ENCODE measurements at regions not wholly inside any gene's neighbourhood (a gene's known extent, or its start where the extent isn't known, plus 50 kb on each side); places are given as distances from the start of the nearest gene placed in this dataset.

GRCh38 chr1:102097451-102097850 is 100.7 kb upstream of the OLFM3 start:
- Histone ChIP-seq H2BK20ac (ENCODE audit: low read depth, low read length) (no peak overlapping the region), H3K9me3 (ENCODE audit: control insufficient read depth, insufficient read depth, low read length) (peaks cover 1% of the 10 kb centered on the region), H3K79me1 (ENCODE audit: low read depth in 1 of 2, low read length in 2 of 2) (no peaks in the 10 kb centered on the region), H3K4me3 (ENCODE audit: insufficient read depth, low read depth, low read length) (no peak overlapping the region), H4K91ac (ENCODE audit: insufficient read depth, low read depth, low read length) (no peak overlapping the region), H3K14ac (replicated peaks; ENCODE audit: low read depth, low read length) (no peak overlapping the region), H4K20me1 (ENCODE audit: insufficient read depth, low read length) (no peaks in the 10 kb centered on the region), H4K8ac (ENCODE audit: low read depth in 2 of 2, low read length in 2 of 2) (no peak overlapping the region), H2BK5ac (ENCODE audit: low read depth, low read length, poor library complexity, severe bottlenecking) (no peak overlapping the region), H3K9me1 (ENCODE audit: insufficient read depth, low read length) (no peaks in the 10 kb centered on the region), H3K4me2 (ENCODE audit: low read depth, low read length) (no peak overlapping the region), H3K27ac (ENCODE audit: insufficient read depth, low read length) (no peak overlapping the region), H3K23ac (ENCODE audit: low read depth, low read length) (no peak overlapping the region), H2AFZ (replicated peaks; ENCODE audit: low read length, poor library complexity) (no peak overlapping the region), H3K4ac (ENCODE audit: low read depth, low read length) (no peak overlapping the region), H3K27me3 (ENCODE audit: control insufficient read depth, insufficient read depth, low read length) (no peaks in the 10 kb centered on the region), H3K56ac (ENCODE audit: extremely low read depth, insufficient read depth, low read length) (no peak overlapping the region), H3K4me1 (ENCODE audit: control insufficient read depth, insufficient read depth, low read length) (no peaks in the 10 kb centered on the region), H2AK9ac (replicated peaks; ENCODE audit: low read depth, low read length, poor library complexity) (no peak overlapping the region), H2AK5ac (ENCODE audit: low read depth, low read length) (no peak overlapping the region), H4K5ac (ENCODE audit: low read depth, low read length) (no peak overlapping the region), H3K36me3 (ENCODE audit: control insufficient read depth, insufficient read depth, low read length) (no peaks in the 10 kb centered on the region), H2BK120ac (ENCODE audit: low read depth, low read length) (no peak overlapping the region), H3K9ac (ENCODE audit: low read depth, low read length) (no peak overlapping the region), H2BK15ac (ENCODE audit: low read depth, low read length) (no peak overlapping the region), H3K18ac (ENCODE audit: low read depth, low read length) (no peak overlapping the region)
- TF ChIP-seq NFE2L2 (IDR thresholded peaks at IDR 0.05; ENCODE audit: low read depth, low read length) (no peak), ELK1 (IDR thresholded peaks at IDR 0.05; ENCODE audit: borderline replicate concordance, low read depth, low read length) (no peak), MAZ (IDR thresholded peaks at IDR 0.05; ENCODE audit: borderline replicate concordance, low read depth, low read length) (no peak), BHLHE40 (IDR thresholded peaks at IDR 0.05; ENCODE audit: low read depth, low read length) (no peak), MXI1 (IDR thresholded peaks at IDR 0.05; ENCODE audit: borderline replicate concordance, low read depth, low read length) (no peak), FOS (IDR thresholded peaks at IDR 0.05; ENCODE audit: low read depth, low read length) (no peak), RAD21 (IDR thresholded peaks at IDR 0.05; ENCODE audit: low read length) (no peak), CHD1 (IDR thresholded peaks at IDR 0.05; ENCODE audit: low read depth, low read length) (no peak), RFX5 (IDR thresholded peaks at IDR 0.05; ENCODE audit: low read depth, low read length) (no peak)
- TF ChIP-seq, protein P1, sequence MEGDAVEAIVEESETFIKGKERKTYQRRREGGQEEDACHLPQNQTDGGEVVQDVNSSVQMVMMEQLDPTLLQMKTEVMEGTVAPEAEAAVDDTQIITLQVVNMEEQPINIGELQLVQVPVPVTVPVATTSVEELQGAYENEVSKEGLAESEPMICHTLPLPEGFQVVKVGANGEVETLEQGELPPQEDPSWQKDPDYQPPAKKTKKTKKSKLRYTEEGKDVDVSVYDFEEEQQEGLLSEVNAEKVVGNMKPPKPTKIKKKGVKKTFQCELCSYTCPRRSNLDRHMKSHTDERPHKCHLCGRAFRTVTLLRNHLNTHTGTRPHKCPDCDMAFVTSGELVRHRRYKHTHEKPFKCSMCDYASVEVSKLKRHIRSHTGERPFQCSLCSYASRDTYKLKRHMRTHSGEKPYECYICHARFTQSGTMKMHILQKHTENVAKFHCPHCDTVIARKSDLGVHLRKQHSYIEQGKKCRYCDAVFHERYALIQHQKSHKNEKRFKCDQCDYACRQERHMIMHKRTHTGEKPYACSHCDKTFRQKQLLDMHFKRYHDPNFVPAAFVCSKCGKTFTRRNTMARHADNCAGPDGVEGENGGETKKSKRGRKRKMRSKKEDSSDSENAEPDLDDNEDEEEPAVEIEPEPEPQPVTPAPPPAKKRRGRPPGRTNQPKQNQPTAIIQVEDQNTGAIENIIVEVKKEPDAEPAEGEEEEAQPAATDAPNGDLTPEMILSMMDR (conservative IDR thresholded peaks at IDR 0.05; ENCODE audit: low read depth, low read length): no peak
- DNase-seq: no peak
- intact Hi-C loops (cut with micrococcal nuclease): no loop called here
- ChIA-PET POLR2A (ENCODE audit: unreplicated experiment) (no interaction called here), CTCF (no interaction called here)
- in situ Hi-C loops (cut with MboI; ENCODE audit: low sequenced_read_pairs): no loop called here
- ATAC-seq (ENCODE audit: low read depth): no peak
- dilution Hi-C loops (cut with HindIII; ENCODE audit: low sequenced_read_pairs, unreplicated experiment): no loop called here
- no TSS peak for BruUV-seq (replicated peaks)
